H1 (cell line): ENCODE measurements at regions not wholly inside any gene's neighbourhood (a gene's known extent, or its start where the extent isn't known, plus 50 kb on each side); places are given as distances from the start of the nearest gene placed in this dataset.
"Not testable (repeated sequence)": the region's sequence is repeated elsewhere in the genome, so short reads cannot be mapped to it uniquely, and the experiment has no call there.

ENCODE experiments used
- CTCF ChIA-PET: fragments of 300-600 bp; sonication (Branson Sonifier 250); formaldehyde crosslinking; loops from one replicate; lab custom pipeline; 2021; ENCODE audit not compliant: partially characterized antibody; lab: Charles Lee
- POLR2A ChIA-PET: fragments of 300-600 bp; sonication (Branson Sonifier 250); formaldehyde crosslinking; loops from one replicate; lab custom pipeline; 2021; ENCODE audit warnings: inconsistent platforms; ENCODE audit not compliant: partially characterized antibody; lab: Charles Lee
- DNase-seq, 2 experiments: peaks; one replicate each; pipeline versions ENCODE4 v3.0.0 to v3.0.0-alpha.2; 2010 to 2022; ENCODE audit warnings: low spot score in 2 of 2, low read depth in 1 of 2, mixed read lengths in 1 of 2
- FAIRE-seq: peaks from 2 replicates; lab custom pipeline; 2011; peaks lifted over from hg19 to GRCh38; lab: Jason Lieb, UNC
- H2AFZ ChIP-seq: 2 replicates; pipeline ENCODE4 v1.8.1; 2012; ENCODE audit warnings: low read length, inconsistent platforms
- H2AK5ac ChIP-seq: 2 replicates; pipeline ENCODE4 v1.6.1; 2013; ENCODE audit warnings: low read depth, low read length
- H2BK120ac ChIP-seq: replicated peaks from 2 replicates; pipeline ENCODE3; 2013; ENCODE audit warnings: low read depth, low read length, inconsistent platforms
- H2BK12ac ChIP-seq: 2 replicates; pipeline ENCODE4 v1.6.1; 2013; ENCODE audit warnings: low read depth, low read length
- H2BK15ac ChIP-seq: 2 replicates; pipeline ENCODE4 v1.6.1; 2013; ENCODE audit warnings: low read length
- H2BK20ac ChIP-seq: 2 replicates; pipeline ENCODE4 v1.6.1; 2013; ENCODE audit warnings: low read length
- H2BK5ac ChIP-seq: 2 replicates; pipeline ENCODE4 v1.6.1; 2013; ENCODE audit warnings: low read depth, low read length
- H3K14ac ChIP-seq: 2 replicates; pipeline ENCODE4 v1.6.1; 2013; ENCODE audit warnings: inconsistent platforms; ENCODE audit not compliant: insufficient read length
- H3K18ac ChIP-seq: 2 replicates; pipeline ENCODE4 v1.6.1; 2013; ENCODE audit warnings: low read length; ENCODE audit errors: extremely low read depth
- H3K23ac ChIP-seq: 2 replicates; pipeline ENCODE4 v1.6.1; 2013; ENCODE audit warnings: inconsistent platforms; ENCODE audit not compliant: insufficient read length
- H3K23me2 ChIP-seq: 2 replicates; pipeline ENCODE4 v1.6.1; 2013; ENCODE audit warnings: low read depth, low read length
- H3K27ac ChIP-seq: 2 replicates; pipeline ENCODE4 v1.6.1; 2011; ENCODE audit warnings: low read depth, low read length, inconsistent platforms
- H3K27me3 ChIP-seq, 4 experiments: replicated peaks in 1 of 4; 1 replicate in 1 of 4; 2 replicates in 3 of 4; pipeline versions ENCODE4 v1.6.1 to v1.8.1; 2011 to 2013; ENCODE audit warnings: low read length in 3 of 4, mild to moderate bottlenecking in 3 of 4, inconsistent platforms in 2 of 4, mixed read lengths in 2 of 4, moderate library complexity in 1 of 4; ENCODE audit not compliant: control insufficient read depth in 3 of 4, insufficient read depth in 3 of 4; ENCODE audit errors: extremely low read depth in 1 of 4
- H3K36me3 ChIP-seq, 4 experiments: 2 replicates each; pipeline versions ENCODE4 v1.6.1 to v1.8.1; 2011 to 2013; ENCODE audit warnings: mild to moderate bottlenecking in 4 of 4, low read length in 3 of 4, moderate library complexity in 2 of 4, control low read depth in 1 of 4, inconsistent platforms in 1 of 4; ENCODE audit not compliant: insufficient read depth in 4 of 4, control insufficient read depth in 2 of 4
- H3K4ac ChIP-seq: replicated peaks from 2 replicates; pipeline ENCODE3; 2013; ENCODE audit warnings: low read length, low read depth, mixed read lengths, inconsistent platforms; ENCODE audit not compliant: insufficient read length
- H3K4me1 ChIP-seq, 4 experiments: replicated peaks in 1 of 4; 1 replicate in 1 of 4; 2 replicates in 3 of 4; pipeline versions ENCODE4 v1.6.1 to v1.8.1; 2011 to 2013; ENCODE audit warnings: low read length in 3 of 4, inconsistent platforms in 2 of 4, mixed read lengths in 1 of 4; ENCODE audit not compliant: insufficient read depth in 4 of 4, control insufficient read depth in 3 of 4
- H3K4me2 ChIP-seq, 2 experiments: 2 replicates each; pipeline versions ENCODE4 v1.6.1 to v1.8.1; 2011 to 2013; ENCODE audit warnings: low read depth in 2 of 2, low read length in 2 of 2, control low read depth in 1 of 2, inconsistent platforms in 1 of 2, mild to moderate bottlenecking in 1 of 2; ENCODE audit not compliant: insufficient read depth in 1 of 2
- H3K4me3 ChIP-seq, 4 experiments: fragments of 200-600, 300-600 bp in 1 of 4; sonication (generic), shearing (Covaris generic), sonication (Bioruptor Twin) in 1 of 4; 2 replicates each; pipeline versions ENCODE4 v1.5.1 to v1.8.1; 2011 to 2016; ENCODE audit warnings: low read length in 4 of 4, low read depth in 3 of 4, control low read depth in 2 of 4, inconsistent platforms in 2 of 4, mild to moderate bottlenecking in 2 of 4, mixed read lengths in 1 of 4, moderate library complexity in 1 of 4; ENCODE audit not compliant: insufficient read depth in 2 of 4; ENCODE audit errors: extremely low read depth in 1 of 4
- H3K56ac ChIP-seq: replicated peaks from 2 replicates; pipeline ENCODE3; 2013; ENCODE audit warnings: low read depth, mild to moderate bottlenecking, mixed read lengths, low read length, inconsistent platforms; ENCODE audit not compliant: insufficient read length
- H3K79me1 ChIP-seq: 2 replicates; pipeline ENCODE4 v1.6.1; 2013; ENCODE audit warnings: low read depth, low read length, control low read depth
- H3K79me2 ChIP-seq, 2 experiments: 2 replicates each; pipeline versions ENCODE4 v1.6.1 to v1.8.1; 2012 to 2013; ENCODE audit warnings: low read length in 2 of 2, mild to moderate bottlenecking in 2 of 2, inconsistent platforms in 1 of 2; ENCODE audit not compliant: insufficient read depth in 2 of 2, control insufficient read depth in 1 of 2
- H3K9ac ChIP-seq, 4 experiments: replicated peaks in 1 of 4; 1 replicate in 1 of 4; 2 replicates in 3 of 4; pipeline versions ENCODE4 v1.6.1 to v1.8.1; 2011 to 2013; ENCODE audit warnings: low read depth in 3 of 4, low read length in 3 of 4, control low read depth in 2 of 4, mild to moderate bottlenecking in 2 of 4, moderate library complexity in 2 of 4, inconsistent platforms in 1 of 4; ENCODE audit errors: extremely low read depth in 1 of 4
- H3K9me3 ChIP-seq, 2 experiments: 2 replicates each; pipeline versions ENCODE4 v1.6.1 to v1.8.1; 2012 to 2013; ENCODE audit warnings: mild to moderate bottlenecking in 2 of 2, moderate library complexity in 2 of 2, control low read depth in 1 of 2, inconsistent platforms in 1 of 2, low read depth in 1 of 2, low read length in 1 of 2, mixed read lengths in 1 of 2; ENCODE audit not compliant: insufficient read depth in 2 of 2
- H4K20me1 ChIP-seq, 2 experiments: replicated peaks in 1 of 2; 2 replicates each; pipeline versions ENCODE3 to v1.8.1; 2011 to 2013; ENCODE audit warnings: inconsistent platforms in 2 of 2, low read length in 2 of 2, mild to moderate bottlenecking in 1 of 2; ENCODE audit not compliant: insufficient read depth in 2 of 2, control insufficient read depth in 1 of 2
- H4K5ac ChIP-seq: 2 replicates; pipeline ENCODE4 v1.6.1; 2013; ENCODE audit warnings: low read length, low read depth, mixed read lengths, inconsistent platforms; ENCODE audit not compliant: insufficient read length
- H4K8ac ChIP-seq: 2 replicates; pipeline ENCODE4 v1.8.0; 2013; ENCODE audit warnings: mild to moderate bottlenecking, moderate library complexity, low read length, inconsistent platforms; ENCODE audit not compliant: insufficient read depth; ENCODE audit errors: extremely low read depth
- H4K91ac ChIP-seq: replicated peaks from 2 replicates; pipeline ENCODE3; 2013; ENCODE audit warnings: low read length, mixed read lengths, inconsistent platforms; ENCODE audit not compliant: insufficient read length
- TBP ChIP-seq: IDR thresholded peaks from 2 replicates; pipeline ENCODE4 v1.6.1; 2011; ENCODE audit warnings: low read depth, low read length, improper control_type of control experiment
- TEAD4 ChIP-seq: IDR thresholded peaks from 2 replicates; pipeline ENCODE4 v1.6.1; 2012; ENCODE audit warnings: low read depth, low read length, inconsistent platforms, mixed read lengths
- WGBS, 2 experiments: shearing (Covaris generic) in 1 of 2; methylation state at CpG; one replicate each; pipeline versions ENCODE4 v1.1.6 to v1.1.7; 2013 to 2015; ENCODE audit warnings: low lambda C conversion rate in 2 of 2, mixed read lengths in 2 of 2, inconsistent platforms in 1 of 2, low coverage in 1 of 2, missing lambda C conversion rate in 1 of 2; ENCODE audit not compliant: insufficient replicate concordance in 2 of 2, insufficient coverage in 1 of 2, insufficient read length in 1 of 2; ENCODE audit errors: extremely low coverage in 1 of 2, missing lambda C conversion rate in 1 of 2; 5-methylcytosine and 5-hydroxymethylcytosine counted together

DNA sequence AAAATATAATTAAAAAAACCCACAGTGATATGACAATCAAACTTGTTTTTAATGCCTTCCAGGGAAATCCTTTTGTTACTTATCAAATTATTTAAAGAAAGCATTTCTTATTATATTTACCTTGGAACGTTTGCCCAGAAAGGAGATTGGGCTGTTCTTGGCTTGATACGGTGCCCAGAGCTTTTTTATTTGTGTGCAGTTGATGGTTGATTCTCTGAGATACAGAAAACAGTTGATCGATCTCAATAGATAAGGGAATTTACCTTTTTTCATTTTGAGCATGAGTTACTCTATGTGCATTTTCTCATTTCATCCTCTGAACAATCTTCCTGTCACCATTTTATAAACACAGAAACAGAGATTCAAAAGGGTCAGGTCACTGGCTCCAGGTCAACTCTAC is 72.5 kb upstream of the NEDD9 start (continued):
- TF ChIP-seq TBP (no peak), TEAD4 (no peak)

DNA sequence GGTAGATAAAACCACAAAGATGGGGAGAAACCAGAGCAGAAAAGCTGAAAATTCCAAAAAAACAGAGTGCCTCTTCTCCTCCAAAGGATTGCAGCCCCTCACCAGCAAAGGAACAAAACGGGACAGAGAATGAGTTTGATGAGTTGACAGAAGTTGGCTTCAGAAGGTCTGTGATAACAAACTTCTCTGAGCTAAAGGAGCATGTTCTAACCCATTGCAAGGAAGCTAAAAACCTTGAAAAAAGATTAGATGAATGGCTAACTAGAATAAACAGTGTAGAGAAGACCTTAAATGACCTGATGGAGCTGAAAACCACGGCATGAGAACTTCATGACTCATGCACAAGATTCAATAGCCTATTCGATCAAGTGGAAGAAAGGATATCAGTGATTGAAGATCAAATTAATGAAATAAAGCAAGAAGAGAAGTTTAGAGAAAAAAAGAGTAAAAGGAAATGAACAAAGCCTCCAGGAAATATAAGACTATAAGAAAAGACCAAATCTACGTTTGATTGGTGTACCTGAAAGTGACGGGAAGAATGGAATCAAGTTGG is 67.5 kb upstream of the NEDD9 start:
- POLR2A ChIA-PET, H4K5ac ChIP-seq, H4K20me1 ChIP-seq, H3K27ac ChIP-seq, H3K4me1 ChIP-seq, H3K23me2 ChIP-seq, H3K4ac ChIP-seq, H3K79me1 ChIP-seq, H4K8ac ChIP-seq, H2BK12ac ChIP-seq, H3K14ac ChIP-seq, H3K79me2 ChIP-seq, H2BK20ac ChIP-seq, H2BK15ac ChIP-seq, H2BK120ac ChIP-seq, H3K4me2 ChIP-seq, H3K9ac ChIP-seq, H3K23ac ChIP-seq, H3K4me3 ChIP-seq, H3K27me3 ChIP-seq, DNase-seq, H3K36me3 ChIP-seq, FAIRE-seq, H2AK5ac ChIP-seq, H3K18ac ChIP-seq, H2AFZ ChIP-seq, H2BK5ac ChIP-seq, H4K91ac ChIP-seq, H3K56ac ChIP-seq: not testable (repeated sequence)
- H3K9me3 ChIP-seq: 0 out of 4 replicates have a peak, but pooled peaks cover 0 to 12% of the 10 kb centered on the region in 2 experiments
- CTCF ChIA-PET: interaction anchor here (1.6 kb wide), 1 partner anchor 120 kb away, joined by 3 read pairs; no protein-coding TSS in a partner anchor
- 91% methylated on average over 5 of the region's 5 CpGs; no CpG with 5 or more reads in 1 of the 2 experiments for WGBS, 2 experiments
